Esophagus muscularis mucosa (tissue), 4 donors: ENCODE measurements at regions not wholly inside any gene's neighbourhood (a gene's known extent, or its start where the extent isn't known, plus 50 kb on each side); places are given as distances from the start of the nearest gene placed in this dataset.
"Not testable (repeated sequence)": the region's sequence is repeated elsewhere in the genome, so short reads cannot be mapped to it uniquely, and the experiment has no call there.

Experiments used
- DNase-seq: peaks from one replicate; pipeline ENCODE4 v3.0.0-alpha.2; 2017; ENCODE audit errors: extremely low spot score
- H3K27ac ChIP-seq, 4 donors: fragments of 200-600 bp; sonication (generic); replicated peaks in 1 of 4; 1 replicate in 3 of 4; 2 replicates in 1 of 4; pipeline ENCODE4 v1.5.1; 2016 to 2019; ENCODE audit warnings: mild to moderate bottlenecking in 1 of 4
- H3K27me3 ChIP-seq, 4 donors: fragments of 200-600 bp; sonication (generic); one replicate each; pipeline versions ENCODE4 v1.5.1 to v1.6.0; 2016 to 2019
- H3K36me3 ChIP-seq, 4 donors: fragments of 200-600 bp; sonication (generic); one replicate each; pipeline ENCODE4 v1.5.1; 2016 to 2019
- H3K4me1 ChIP-seq, 4 donors: fragments of 200-600 bp; sonication (generic); one replicate each; pipeline ENCODE4 v1.5.1; 2016 to 2019
- H3K4me3 ChIP-seq, 4 donors: fragments of 200-600 bp; sonication (generic); 1 replicate in 2 of 4; 2 replicates in 2 of 4; pipeline ENCODE4 v1.5.1; 2016 to 2019; ENCODE audit warnings: mild to moderate bottlenecking in 4 of 4, moderate library complexity in 1 of 4
- H3K9me3 ChIP-seq, 4 donors: fragments of 200-600 bp; sonication (generic); 1 replicate in 3 of 4; 2 replicates in 1 of 4; pipeline ENCODE4 v1.5.1; 2016 to 2019
- EP300 ChIP-seq: sonication (generic); formaldehyde crosslinking; IDR thresholded peaks from one replicate; pipeline ENCODE4 v1.6.1; 2017; ENCODE audit warnings: antibody characterized with exemption
- POLR2A ChIP-seq: fragments of 450-650 bp; IDR thresholded peaks from one replicate; pipeline ENCODE4 v1.6.1; 2017; ENCODE audit warnings: antibody characterized with exemption, moderate library complexity, mild to moderate bottlenecking, low read depth
- POLR2AphosphoS5 ChIP-seq, 2 donors: sonication (generic); formaldehyde crosslinking; IDR thresholded peaks; one replicate each; pipeline ENCODE4 v1.6.1; 2017; ENCODE audit warnings: antibody characterized with exemption in 2 of 2
- WGBS: methylation state at CpG from one replicate; pipeline ENCODE4 v1.1.5; 2018; 5-methylcytosine and 5-hydroxymethylcytosine counted together
- intact Hi-C: fragments of 100-400 bp; cut with DNase I; formaldehyde crosslinking; loops from one replicate; pipeline ENCODE4 v1.15.1; 2023
- TF ChIP-seq, protein P1 (sequence below), 3 experiments: fragments of 200-600 bp in 2 of 3; fragments of 450-650 bp in 1 of 3; sonication (generic) in 2 of 3; IDR thresholded peaks; one replicate each; pipeline ENCODE4 v1.5.1; 2017 to 2019; ENCODE audit warnings: antibody characterized with exemption in 3 of 3, mild to moderate bottlenecking in 2 of 3, moderate library complexity in 1 of 3

DNA sequence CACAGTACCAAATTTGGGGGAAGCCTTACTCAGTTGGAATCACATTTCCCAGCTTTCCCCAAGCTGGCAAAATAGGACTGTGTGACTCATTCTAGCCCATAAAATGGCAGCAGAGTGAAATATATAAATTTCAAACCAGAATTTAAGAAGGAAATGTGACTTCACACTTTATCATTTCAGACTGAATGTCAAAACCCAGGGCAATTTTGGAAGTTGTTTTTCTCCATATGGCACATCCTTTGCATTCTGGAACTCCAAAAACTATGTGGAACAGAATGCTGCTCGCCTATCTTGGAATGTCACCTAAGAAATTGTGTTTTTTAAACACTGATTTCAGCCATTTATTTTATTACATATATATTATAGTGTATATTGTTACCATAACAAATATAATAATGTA is 424.7 kb upstream of the ST8SIA4 start:
- no peak overlapping the region for H3K4me3 ChIP-seq
- intact Hi-C loops: no loop called here
- H3K4me1 ChIP-seq: no peaks in the 10 kb centered on the region
- TF ChIP-seq EP300: no peak
- TF ChIP-seq, protein P1, sequence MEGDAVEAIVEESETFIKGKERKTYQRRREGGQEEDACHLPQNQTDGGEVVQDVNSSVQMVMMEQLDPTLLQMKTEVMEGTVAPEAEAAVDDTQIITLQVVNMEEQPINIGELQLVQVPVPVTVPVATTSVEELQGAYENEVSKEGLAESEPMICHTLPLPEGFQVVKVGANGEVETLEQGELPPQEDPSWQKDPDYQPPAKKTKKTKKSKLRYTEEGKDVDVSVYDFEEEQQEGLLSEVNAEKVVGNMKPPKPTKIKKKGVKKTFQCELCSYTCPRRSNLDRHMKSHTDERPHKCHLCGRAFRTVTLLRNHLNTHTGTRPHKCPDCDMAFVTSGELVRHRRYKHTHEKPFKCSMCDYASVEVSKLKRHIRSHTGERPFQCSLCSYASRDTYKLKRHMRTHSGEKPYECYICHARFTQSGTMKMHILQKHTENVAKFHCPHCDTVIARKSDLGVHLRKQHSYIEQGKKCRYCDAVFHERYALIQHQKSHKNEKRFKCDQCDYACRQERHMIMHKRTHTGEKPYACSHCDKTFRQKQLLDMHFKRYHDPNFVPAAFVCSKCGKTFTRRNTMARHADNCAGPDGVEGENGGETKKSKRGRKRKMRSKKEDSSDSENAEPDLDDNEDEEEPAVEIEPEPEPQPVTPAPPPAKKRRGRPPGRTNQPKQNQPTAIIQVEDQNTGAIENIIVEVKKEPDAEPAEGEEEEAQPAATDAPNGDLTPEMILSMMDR (IDR thresholded peaks at IDR 0.05): no peak
- no peak for TF ChIP-seq POLR2A
- TF ChIP-seq POLR2AphosphoS5 (IDR thresholded peaks at IDR 0.05): no peak
- 54% methylated on average over 1 of the region's 1 CpG for WGBS
- no peaks in the 10 kb centered on the region for H3K27me3 ChIP-seq
- H3K36me3 ChIP-seq: no peaks in the 10 kb centered on the region
- no peak for DNase-seq
- H3K27ac ChIP-seq: no peak overlapping the region
- peaks cover 0 to 4% (median 0%) of the 10 kb centered on the region in 4 donors for H3K9me3 ChIP-seq

- DNase-seq: no peak
- TF ChIP-seq POLR2A (no peak), POLR2AphosphoS5 (IDR thresholded peaks at IDR 0.05) (no peak), EP300 (no peak)
- TF ChIP-seq, protein P1 (IDR thresholded peaks at IDR 0.05): no peak
- no peaks in the 10 kb centered on the region for H3K36me3 ChIP-seq
These were observed 423.7 kb upstream of the ST8SIA4 start for GRCh38 chr5:101326766-101327165.

GRCh38 chr5:101316401-101316800 is 413.3 kb upstream of the ST8SIA4 start:
- DNase-seq, H3K4me3 ChIP-seq, H3K27me3 ChIP-seq, H3K4me1 ChIP-seq, H3K27ac ChIP-seq, H3K9me3 ChIP-seq, H3K36me3 ChIP-seq, intact Hi-C loops: not testable (repeated sequence)
- WGBS: 84% methylated on average over 7 of the region's 7 CpGs

More at GRCh38 chr5:101326766-101327165, 423.7 kb upstream of the ST8SIA4 start:
- Histone ChIP-seq H3K27ac (no peak overlapping the region), H3K4me3 (no peak overlapping the region), H3K27me3 (no peaks in the 10 kb centered on the region), H3K4me1 (no peaks in the 10 kb centered on the region), H3K9me3 (peaks cover 0 to 4% (median 0%) of the 10 kb centered on the region in 4 donors)
- intact Hi-C loops: no loop called here

DNA sequence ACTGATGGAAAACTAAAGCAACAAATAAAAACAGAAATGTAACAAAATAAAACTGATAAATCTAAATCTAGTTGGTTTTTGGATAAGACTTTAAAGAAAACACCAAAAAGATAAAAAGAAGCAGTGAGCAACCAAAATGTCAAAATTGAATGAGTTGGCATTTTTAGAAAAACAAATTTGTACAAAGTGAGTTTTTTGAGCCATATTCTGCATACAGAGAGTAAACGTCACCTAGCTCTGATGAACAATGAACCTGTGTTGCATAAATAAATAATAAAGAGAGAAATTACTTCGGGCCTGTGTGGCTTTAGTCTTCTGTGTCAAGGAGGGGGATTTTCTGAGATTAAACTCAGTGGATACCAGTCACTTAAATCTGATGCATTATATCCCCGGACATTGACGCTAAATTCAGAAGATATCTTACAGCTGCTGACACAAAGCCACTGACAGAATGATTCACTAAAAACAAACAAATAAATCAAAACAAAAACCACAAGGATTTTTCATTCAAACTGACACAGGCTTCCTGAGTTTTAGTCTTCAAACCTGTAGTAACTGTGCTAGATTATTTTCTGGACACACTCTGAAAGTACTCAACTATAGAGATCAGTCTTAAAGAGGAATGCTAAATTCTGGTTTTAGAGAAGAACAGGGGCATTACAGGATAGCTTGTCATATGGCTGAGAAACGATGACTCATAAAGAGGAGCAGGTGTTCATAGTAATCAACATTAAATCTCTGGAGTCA is 403.5 kb upstream of the ST8SIA4 start:
- Histone ChIP-seq H3K4me3 (no peak overlapping the region), H3K36me3 (no peaks in the 10 kb centered on the region), H3K27ac (no peak overlapping the region), H3K4me1 (no peaks in the 10 kb centered on the region), H3K9me3 (no peaks in the 10 kb centered on the region), H3K27me3 (no peaks in the 10 kb centered on the region)
- DNase-seq: no peak
- intact Hi-C loops: no loop called here
- no peak for TF ChIP-seq EP300
- no peak for TF ChIP-seq POLR2AphosphoS5 (IDR thresholded peaks at IDR 0.05)
- TF ChIP-seq, protein P1 (IDR thresholded peaks at IDR 0.05): no peak
- no peak for TF ChIP-seq POLR2A
- 38% methylated on average over 5 of the region's 5 CpGs for WGBS

GRCh38 chr5:101296477-101296876 is 393.4 kb upstream of the ST8SIA4 start:
- TF ChIP-seq, protein P1 (IDR thresholded peaks at IDR 0.05): no peak
- TF ChIP-seq POLR2A: no peak
- TF ChIP-seq EP300: no peak
- TF ChIP-seq POLR2AphosphoS5 (IDR thresholded peaks at IDR 0.05): no peak
- H3K36me3 ChIP-seq: no peaks in the 10 kb centered on the region
- H3K4me1 ChIP-seq: no peaks in the 10 kb centered on the region
- no peak overlapping the region for H3K27ac ChIP-seq
- no peak overlapping the region for H3K4me3 ChIP-seq
- DNase-seq: no peak
- intact Hi-C loops: no loop called here
- no peaks in the 10 kb centered on the region for H3K27me3 ChIP-seq
- H3K9me3 ChIP-seq: no peaks in the 10 kb centered on the region
